ENCODE measurements at regions not wholly inside any gene's neighbourhood (a gene's known extent, or its start where the extent isn't known, plus 50 kb on each side); places are given as distances from the start of the nearest gene placed in this dataset.

GRCh38 chr5:117149312-117149711 is 574.7 kb upstream of the SEMA6A start:
- no peak for TF ChIP-seq POLR2A (IDR thresholded peaks at IDR 0.05)
- TF ChIP-seq, protein P1, sequence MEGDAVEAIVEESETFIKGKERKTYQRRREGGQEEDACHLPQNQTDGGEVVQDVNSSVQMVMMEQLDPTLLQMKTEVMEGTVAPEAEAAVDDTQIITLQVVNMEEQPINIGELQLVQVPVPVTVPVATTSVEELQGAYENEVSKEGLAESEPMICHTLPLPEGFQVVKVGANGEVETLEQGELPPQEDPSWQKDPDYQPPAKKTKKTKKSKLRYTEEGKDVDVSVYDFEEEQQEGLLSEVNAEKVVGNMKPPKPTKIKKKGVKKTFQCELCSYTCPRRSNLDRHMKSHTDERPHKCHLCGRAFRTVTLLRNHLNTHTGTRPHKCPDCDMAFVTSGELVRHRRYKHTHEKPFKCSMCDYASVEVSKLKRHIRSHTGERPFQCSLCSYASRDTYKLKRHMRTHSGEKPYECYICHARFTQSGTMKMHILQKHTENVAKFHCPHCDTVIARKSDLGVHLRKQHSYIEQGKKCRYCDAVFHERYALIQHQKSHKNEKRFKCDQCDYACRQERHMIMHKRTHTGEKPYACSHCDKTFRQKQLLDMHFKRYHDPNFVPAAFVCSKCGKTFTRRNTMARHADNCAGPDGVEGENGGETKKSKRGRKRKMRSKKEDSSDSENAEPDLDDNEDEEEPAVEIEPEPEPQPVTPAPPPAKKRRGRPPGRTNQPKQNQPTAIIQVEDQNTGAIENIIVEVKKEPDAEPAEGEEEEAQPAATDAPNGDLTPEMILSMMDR (IDR thresholded peaks at IDR 0.05): no peak
